Pancreas (tissue), 10 donors: ENCODE measurements at regions not wholly inside any gene's neighbourhood (a gene's known extent, or its start where the extent isn't known, plus 50 kb on each side); places are given as distances from the start of the nearest gene placed in this dataset.

Experiments
- ATAC-seq, 4 donors: fragments of 200-7000 bp; cut with Tn5 transposase; one replicate each; pipeline versions ENCODE4 v1.8.0 to v1.9.1; 2020; ENCODE audit warnings: mild to moderate bottlenecking in 4 of 4, moderate library complexity in 4 of 4
- DNase-seq, 6 donors: peaks; one replicate each; pipeline ENCODE4 v3.0.0-alpha.2; 2020
- FAIRE-seq: peaks from 2 replicates; lab custom pipeline; 2012; peaks lifted over from hg19 to GRCh38; lab: Jason Lieb, UNC
- H3K27ac ChIP-seq, 4 donors: fragments of 200-600 bp; sonication (generic); 1 replicate in 3 of 4; 2 replicates in 1 of 4; pipeline versions ENCODE4 v1.5.0 to v1.8.0; 2020
- H3K27me3 ChIP-seq, 4 donors: fragments of 200-600 bp; one replicate each; pipeline ENCODE4 v1.8.0; 2021
- H3K36me3 ChIP-seq, 3 donors: fragments of 200-600 bp; sonication (generic) in 1 of 3; one replicate each; pipeline versions ENCODE4 v1.5.0 to v1.8.0; 2020 to 2021
- H3K4me1 ChIP-seq, 3 donors: fragments of 200-600 bp; one replicate each; pipeline ENCODE4 v1.8.0; 2021
- H3K4me3 ChIP-seq, 4 donors: fragments of 200-600 bp; sonication (generic) in 2 of 4; one replicate each; pipeline versions ENCODE4 v1.5.0 to v1.8.0; 2020 to 2021
- H3K9me3 ChIP-seq, 4 donors: fragments of 200-600 bp; one replicate each; pipeline ENCODE4 v1.8.0; 2021
- WGBS, 2 donors: extraction: QIAGEN DNeasy Blood & Tissue Kit; methylation state at CpG; one replicate each; pipeline ENCODE4 v1.1.7; 2013; 5-methylcytosine and 5-hydroxymethylcytosine counted together
- intact Hi-C, 3 donors: fragments of 100-400 bp; cut with DNase I; formaldehyde crosslinking; loops; one replicate each; pipeline versions ENCODE4 v1.11.1 to v1.14.2; 2022
- TF ChIP-seq, protein P1 (sequence below), 4 donors: fragments of 200-600 bp; sonication (generic) in 3 of 4; IDR thresholded peaks; one replicate each; pipeline versions ENCODE4 v1.5.0 to v1.8.0; 2021; ENCODE audit warnings: antibody characterized with exemption in 4 of 4
- donor health status: healthy with polysubstance abuse.
- donor health status: DM: no; HTN: no; CAD: no; lungs with moderate emphysema.
- donor health status: DM: no; HTN: no; CAD: no.
- donor health status: control.
- donor health status: control.
- donor health status: Bipolar disorder and iron deficiency.
- donor health status: DM: yes; HTN: yes; CAD: no.
- donor health status: DM: no; HTN: no; CAD: no.
- donor health status: DM: no; HTN: no; CAD: no.
- donor health status: DM: yes; HTN: yes; CAD: no.

DNA sequence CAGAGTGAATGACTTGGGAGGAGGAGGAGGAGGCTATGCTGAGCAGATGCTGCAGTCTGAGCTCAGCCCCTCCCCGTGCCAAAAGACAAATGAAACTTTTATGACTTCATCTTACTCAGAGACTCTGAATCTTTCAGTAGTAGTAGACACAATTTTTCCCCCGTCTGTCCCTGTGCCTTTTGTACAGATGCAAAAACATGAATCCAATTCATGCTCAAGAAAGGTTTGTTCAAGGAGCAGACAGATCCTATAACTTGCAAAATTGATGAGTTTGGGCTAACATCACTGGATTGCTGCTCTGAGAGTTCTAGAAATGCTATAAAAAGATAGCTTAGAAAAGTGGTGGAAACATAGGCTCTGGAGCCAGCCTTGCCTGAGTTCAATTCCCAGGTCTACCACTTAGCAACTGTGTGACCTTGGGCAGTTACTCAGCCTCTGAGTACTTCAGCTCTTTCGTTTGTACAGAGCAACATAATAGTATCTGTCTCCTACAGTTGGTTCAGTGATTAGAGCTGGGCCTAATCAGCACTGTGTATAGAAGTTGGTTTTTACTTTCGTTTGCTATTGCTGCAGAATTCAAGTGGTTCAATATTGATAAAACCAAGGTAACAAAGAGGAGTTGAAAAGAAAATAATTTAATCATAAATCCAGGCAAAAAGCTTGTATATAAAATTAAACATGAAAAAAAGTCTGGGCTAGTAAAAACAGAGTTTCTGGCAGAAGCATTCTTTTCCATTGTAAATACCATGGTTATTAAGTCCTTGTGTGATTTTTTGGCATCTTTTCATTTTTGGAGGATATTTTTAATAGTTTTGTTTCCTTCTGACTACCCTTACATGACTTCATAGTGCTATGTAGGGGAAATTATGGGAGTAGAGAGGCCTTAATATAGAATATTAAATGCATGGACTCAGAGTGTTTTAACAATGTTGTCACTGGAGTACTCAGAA lies 174.2 kb upstream of the ZNF32 start:
- DNase-seq (no peak), ATAC-seq (peak in 3 of 4 donors; percentile 41 to 62 (median 61)), FAIRE-seq (no peak)
- no peaks in the 10 kb centered on the region for H3K9me3 ChIP-seq
- no peaks in the 10 kb centered on the region for H3K27me3 ChIP-seq
- H3K36me3 ChIP-seq = no peaks in the 10 kb centered on the region
- no peak overlapping the region for H3K4me3 ChIP-seq
- H3K27ac ChIP-seq = peak overlapping the region in 1 of 4 donors; percentile 30
- intact Hi-C loops = no loop called here
- H3K4me1 ChIP-seq = peaks cover 0 to 6% (median 0%) of the 10 kb centered on the region in 3 donors
- TF ChIP-seq, protein P1, sequence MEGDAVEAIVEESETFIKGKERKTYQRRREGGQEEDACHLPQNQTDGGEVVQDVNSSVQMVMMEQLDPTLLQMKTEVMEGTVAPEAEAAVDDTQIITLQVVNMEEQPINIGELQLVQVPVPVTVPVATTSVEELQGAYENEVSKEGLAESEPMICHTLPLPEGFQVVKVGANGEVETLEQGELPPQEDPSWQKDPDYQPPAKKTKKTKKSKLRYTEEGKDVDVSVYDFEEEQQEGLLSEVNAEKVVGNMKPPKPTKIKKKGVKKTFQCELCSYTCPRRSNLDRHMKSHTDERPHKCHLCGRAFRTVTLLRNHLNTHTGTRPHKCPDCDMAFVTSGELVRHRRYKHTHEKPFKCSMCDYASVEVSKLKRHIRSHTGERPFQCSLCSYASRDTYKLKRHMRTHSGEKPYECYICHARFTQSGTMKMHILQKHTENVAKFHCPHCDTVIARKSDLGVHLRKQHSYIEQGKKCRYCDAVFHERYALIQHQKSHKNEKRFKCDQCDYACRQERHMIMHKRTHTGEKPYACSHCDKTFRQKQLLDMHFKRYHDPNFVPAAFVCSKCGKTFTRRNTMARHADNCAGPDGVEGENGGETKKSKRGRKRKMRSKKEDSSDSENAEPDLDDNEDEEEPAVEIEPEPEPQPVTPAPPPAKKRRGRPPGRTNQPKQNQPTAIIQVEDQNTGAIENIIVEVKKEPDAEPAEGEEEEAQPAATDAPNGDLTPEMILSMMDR (IDR thresholded peaks at IDR 0.05) = no peak
- WGBS, 2 donors = 49 to 54% methylated on average over 4 of the region's 4 CpGs

DNA sequence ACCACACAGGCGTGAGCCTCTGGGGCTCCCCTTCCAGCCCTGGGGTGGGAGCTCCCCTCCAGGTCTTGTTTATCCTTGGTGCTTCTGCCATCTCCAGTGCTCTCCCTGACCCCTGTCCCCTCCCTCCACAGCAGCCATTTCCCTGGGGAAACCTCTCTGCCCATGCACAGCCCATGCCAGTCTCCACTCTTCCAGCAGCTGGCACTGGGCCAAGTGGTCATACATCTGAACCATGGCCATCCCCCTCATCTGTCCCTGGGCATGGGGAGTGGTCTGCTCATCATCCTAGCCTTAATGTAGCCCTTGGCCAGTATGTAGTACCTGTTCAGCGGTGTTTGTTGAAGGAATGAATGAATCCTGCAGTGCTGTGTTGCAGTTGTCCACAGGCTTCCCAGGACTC lies 172.4 kb upstream of the ZNF32 start:
- intact Hi-C loops = no loop called here
- WGBS, 2 donors = 95 to 97% methylated on average over 2 of the region's 2 CpGs
- DNase-seq = peak in 1 of 6 donors; percentile 57

DNA sequence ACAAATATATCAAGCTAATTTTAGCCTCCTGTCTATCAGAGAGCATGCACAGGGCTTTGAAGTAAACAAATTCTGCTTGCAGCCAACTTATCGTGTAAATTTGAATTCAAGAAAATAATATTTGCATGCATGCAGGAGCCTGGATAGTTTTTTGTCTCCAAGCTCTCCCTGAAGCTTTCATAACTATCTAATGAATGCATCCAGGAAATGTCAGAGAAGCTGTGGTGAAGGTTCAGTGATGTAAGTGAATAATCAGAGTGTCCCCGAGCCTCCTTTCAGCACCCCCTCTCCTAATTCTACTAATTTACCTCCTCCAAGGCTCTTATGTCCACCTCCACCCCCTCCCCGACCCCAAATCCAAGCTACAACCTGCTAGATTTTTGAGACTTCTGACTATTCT lies 172.0 kb upstream of the ZNF32 start:
- Histone ChIP-seq H3K27ac (no peak overlapping the region), H3K9me3 (no peaks in the 10 kb centered on the region), H3K4me1 (peaks cover 0 to 6% (median 0%) of the 10 kb centered on the region in 3 donors), H3K36me3 (no peaks in the 10 kb centered on the region), H3K4me3 (no peak overlapping the region), H3K27me3 (no peaks in the 10 kb centered on the region)
- DNase-seq = no peak
- WGBS, 2 donors = 74 to 87% methylated on average over 3 of the region's 3 CpGs
- no peak for ATAC-seq
- intact Hi-C loops = no loop called here
- TF ChIP-seq, protein P1 (IDR thresholded peaks at IDR 0.05) = no peak
- FAIRE-seq = no peak

More for the DNA sequence above, 172.4 kb upstream of the ZNF32 start:
- TF ChIP-seq, protein P1 (IDR thresholded peaks at IDR 0.05) = no peak
- FAIRE-seq (no peak), ATAC-seq (no peak)
- Histone ChIP-seq H3K9me3 (no peaks in the 10 kb centered on the region), H3K27me3 (no peaks in the 10 kb centered on the region), H3K27ac (no peak overlapping the region), H3K4me3 (no peak overlapping the region), H3K36me3 (no peaks in the 10 kb centered on the region), H3K4me1 (peaks cover 0 to 6% (median 0%) of the 10 kb centered on the region in 3 donors)

DNA sequence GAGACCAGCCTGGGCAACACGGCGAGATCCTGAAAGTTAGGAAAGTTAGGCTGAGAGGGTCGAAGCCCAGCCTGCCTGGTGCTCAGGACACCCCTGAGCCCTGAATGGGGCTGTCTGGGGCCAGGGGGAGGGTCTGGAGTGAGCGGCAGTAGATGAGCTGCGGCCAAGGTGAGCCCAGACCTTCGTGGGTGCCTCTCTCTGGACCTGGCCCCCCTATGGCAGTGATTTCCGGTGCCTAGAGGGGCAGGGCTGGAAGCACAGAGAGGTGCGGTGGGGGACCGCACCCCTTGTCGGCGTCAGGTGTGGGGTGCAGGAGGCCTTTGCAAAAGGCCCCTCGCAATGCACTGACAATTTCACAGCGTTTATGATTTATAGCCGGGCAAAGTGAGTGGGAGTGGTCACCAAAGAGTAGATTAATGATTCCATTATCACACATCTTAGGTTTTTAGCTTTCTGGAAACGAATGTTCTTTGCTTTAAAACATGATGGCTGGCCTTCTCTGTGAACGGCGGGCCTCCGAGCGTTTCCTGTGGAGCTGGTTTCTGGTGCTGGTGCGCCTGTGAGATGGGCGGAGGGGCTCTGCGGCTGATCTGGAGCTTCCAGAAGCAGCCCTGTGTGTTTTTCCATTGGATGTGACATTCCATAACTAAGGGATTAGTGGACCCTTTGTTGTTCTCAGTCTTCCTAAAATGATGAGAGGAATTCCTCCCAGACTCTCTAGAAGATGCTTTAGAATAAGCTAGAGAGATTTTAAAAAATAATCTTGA lies 171.0 kb upstream of the ZNF32 start:
- Histone ChIP-seq H3K27me3 (no peaks in the 10 kb centered on the region), H3K27ac (no peak overlapping the region), H3K4me1 (peaks cover 0 to 6% (median 0%) of the 10 kb centered on the region in 3 donors), H3K4me3 (no peak overlapping the region), H3K36me3 (no peaks in the 10 kb centered on the region), H3K9me3 (no peaks in the 10 kb centered on the region)
- no peak for DNase-seq
- intact Hi-C loops = no loop called here
- 86 to 87% methylated on average over 22 of the region's 22 CpGs for WGBS, 2 donors
- FAIRE-seq = no peak
- TF ChIP-seq, protein P1 (IDR thresholded peaks at IDR 0.05) = no peak
- no peak for ATAC-seq
